OCI-M1 (cell line): ENCODE measurements at regions not wholly inside any gene's neighbourhood (a gene's known extent, or its start where the extent isn't known, plus 50 kb on each side); places are given as distances from the start of the nearest gene placed in this dataset.

Experiments
- DNase-seq: peaks from one replicate; lab custom pipeline; 2025; lab: John Stamatoyannopoulos, UW

DNA sequence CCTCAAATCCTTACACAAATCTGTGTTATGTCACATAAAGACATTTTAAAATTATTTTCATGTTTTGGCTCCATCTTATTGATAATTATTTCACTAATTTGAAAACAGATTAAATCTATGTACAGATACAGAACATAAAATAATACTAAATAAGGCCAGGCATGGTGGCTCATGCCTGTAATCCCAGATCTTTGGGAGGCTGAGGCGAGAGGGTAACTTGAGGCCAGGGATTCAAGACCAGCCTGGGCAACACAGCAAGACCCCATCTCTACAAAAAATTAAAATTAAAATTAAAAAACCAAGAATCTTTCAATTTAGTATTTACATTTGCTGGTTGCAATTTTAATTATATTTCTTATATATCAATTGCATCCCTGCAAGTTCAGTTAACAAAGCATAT is 246.4 kb upstream of the MKLN1 start:
- DNase-seq: no peak

DNA sequence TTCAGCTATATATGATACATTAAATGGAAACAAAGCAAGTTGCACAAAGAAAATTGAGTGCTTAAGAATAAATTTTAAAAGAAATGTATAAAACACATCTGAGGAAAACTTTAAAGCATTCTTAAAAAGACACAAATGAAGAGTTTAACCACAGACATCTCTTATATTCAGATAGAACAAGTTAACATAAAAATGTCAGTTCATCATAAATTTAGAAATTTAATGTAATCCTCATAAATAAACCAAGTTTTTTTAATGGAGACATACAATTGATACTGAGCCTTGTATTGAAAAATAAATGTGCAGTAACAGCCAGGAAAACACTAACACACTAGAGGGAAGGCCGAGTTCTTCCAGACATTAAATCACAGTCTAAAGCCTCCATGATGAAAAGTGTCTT is 243.9 kb upstream of the MKLN1 start:
- DNase-seq: no peak

GRCh38 chr7:131084336-131084735 is 243.3 kb upstream of the MKLN1 start:
- DNase-seq: peak; percentile 4

DNA sequence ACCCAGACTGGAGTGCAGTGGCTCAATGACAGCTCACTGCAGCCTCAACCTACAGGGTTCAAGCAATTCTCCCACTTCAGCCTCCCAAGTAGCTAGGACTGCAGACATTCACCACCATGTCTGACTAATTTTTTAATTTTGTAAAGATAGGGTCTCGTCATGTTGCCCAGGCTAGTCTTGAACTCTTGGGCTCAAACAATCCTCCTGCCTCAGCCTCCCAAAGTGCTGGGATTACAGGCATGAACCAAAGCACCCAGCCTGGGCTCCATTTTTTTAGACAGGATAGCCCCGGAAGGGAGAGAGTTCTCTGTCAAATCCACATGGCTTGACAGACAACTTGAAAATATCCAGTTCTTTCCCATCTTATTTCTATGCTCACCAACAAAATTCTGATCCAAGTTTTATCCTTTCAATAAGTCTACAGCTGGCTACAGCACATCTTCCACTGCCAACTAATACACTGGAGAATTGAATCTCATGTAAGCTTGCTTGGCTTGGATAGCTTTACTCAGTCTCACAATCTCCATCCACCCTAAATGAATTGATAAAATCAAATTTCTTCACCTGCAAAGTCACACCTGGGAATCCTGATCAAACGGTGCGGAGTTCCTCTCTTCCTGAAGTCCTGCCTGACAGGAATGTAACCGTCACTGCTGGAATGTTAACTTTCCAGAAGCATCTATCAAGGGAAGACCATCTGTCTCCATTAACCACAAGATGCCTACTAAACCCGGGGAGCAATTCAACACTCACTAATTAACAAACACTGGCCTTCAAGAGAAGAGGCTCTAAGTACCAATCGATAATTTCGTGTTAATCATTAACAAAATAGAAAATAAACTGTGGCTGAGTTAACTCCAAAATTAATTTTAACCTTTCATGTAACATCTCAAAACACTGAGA is 239.7 kb upstream of the MKLN1 start:
- no peak for DNase-seq

DNA sequence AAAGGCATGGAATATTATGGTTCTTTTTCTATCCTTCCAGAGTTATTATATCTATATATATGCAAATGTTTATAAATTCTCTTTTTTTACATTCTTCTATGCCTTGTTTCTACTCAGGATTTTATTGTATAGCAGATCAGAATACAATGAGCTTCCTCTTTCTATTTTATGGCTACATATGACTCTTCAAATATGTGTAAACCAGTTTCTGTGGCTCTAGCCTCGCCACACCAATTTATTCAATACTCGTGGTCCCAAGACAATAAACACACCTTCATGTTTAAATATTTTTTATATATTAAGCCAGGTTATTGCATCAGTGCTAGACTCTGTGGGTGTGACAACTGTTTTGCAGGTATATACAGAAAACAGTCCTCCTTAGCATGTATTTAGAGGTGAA is 237.5 kb upstream of the MKLN1 start:
- DNase-seq: no peak

DNA sequence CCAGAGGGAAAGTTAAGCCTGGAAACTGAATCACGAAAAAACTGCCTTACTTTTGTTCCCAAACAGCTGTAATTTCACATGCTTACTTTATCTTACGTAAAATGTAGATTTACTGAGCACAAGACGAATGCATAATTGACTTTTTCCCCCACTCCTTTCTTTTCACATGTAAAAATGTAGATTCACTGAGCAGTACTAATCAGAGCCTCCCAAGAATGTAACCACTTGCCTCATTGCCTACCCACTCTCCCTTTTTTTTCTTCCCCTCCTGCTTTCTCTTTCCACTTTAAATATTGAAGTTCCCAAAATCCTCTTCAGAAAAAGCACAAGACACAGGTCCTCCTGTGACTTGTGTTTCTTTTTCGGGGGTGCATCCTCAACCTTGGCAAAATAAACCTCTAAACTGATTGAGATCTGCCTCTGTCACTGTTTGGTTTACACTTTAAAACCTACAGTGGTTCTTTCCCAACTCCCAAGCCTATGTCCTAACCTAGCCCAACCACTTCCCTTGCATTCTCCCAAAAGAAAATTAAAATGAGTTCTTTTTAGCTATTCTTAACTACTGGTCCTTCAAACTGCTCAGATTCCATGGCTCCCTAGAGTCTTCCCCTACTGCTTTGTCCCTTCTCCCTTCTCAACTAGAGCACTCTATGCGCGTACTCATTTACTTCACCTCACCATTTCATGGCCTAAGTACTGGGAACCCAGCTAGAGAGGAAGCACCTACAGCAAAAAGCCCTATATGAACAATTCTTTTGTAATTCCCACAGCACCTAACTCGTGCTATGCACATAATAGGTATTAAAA is 236.6 kb upstream of the MKLN1 start:
- DNase-seq: no peak

GRCh38 chr7:131094685-131095084 is 233.0 kb upstream of the MKLN1 start:
- no peak for DNase-seq

GRCh38 chr7:131095346-131095745 is 232.3 kb upstream of the MKLN1 start:
- no peak for DNase-seq

DNA sequence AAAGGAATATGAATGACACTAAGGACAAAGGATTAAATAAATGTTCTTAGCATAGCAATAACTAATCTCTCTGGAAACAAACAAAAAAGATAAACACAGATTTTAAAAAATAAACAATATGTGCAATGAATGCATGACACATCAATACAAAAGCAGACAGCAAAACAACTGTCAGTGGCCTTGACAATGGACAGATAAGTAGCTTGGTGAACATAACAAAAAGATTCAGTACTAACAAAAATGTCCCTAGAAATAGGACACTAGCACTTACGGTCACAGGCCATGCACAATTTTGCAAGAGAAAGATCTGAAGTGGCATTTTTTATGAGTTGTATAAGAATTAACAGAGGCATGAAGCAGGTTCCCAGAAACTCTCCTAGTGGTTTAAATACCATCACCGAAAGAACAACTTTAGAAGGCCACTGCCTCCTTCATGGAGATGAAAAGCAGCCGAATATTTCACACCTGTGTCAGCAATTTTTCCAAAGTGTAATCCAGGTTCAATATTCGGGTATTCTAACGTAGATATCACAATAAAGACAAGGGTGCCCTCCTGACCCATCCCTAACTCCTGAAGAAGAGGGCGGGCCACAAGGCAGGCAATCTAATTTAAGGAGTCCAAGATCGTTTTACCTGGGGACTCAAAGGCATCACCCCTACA is 231.3 kb upstream of the MKLN1 start:
- no peak for DNase-seq

GRCh38 chr7:131097662-131098376 is 229.9 kb upstream of the MKLN1 start:
- no peak for DNase-seq

GRCh38 chr7:131098527-131098926 is 229.1 kb upstream of the MKLN1 start:
- no peak for DNase-seq

DNA sequence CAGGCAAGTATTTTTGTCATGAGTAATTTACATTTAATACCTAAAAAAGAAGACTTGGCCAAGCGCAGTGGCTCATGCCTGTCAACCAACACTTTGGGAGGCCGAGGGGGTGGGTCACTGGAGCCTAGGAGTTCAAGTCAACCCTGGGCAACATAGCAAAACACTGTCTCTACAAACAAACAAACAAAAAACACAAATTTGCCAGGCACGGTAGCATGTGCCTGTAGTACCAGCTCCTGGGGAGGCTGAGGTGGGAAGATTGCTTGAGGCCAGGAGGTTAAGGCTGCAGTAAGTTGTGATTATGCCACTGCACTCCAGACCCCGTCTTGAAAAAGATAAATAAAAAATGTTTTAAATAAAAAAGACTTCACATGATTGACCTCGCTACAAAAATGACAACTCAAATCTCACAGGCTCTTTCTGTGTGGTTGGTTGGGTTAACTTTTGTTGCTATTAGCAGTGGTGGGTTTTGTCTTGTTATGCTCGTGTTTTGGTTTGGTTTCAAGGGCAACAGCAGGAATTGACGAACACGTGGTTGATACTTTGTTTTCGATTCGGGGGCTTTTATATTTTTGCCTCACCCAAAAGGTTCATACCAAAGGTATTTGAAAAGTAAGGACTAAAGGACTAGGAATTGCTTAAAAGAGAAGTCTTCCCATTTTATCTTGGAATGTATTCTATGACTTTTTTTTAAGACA is 227.2 kb upstream of the MKLN1 start:
- no peak for DNase-seq

DNA sequence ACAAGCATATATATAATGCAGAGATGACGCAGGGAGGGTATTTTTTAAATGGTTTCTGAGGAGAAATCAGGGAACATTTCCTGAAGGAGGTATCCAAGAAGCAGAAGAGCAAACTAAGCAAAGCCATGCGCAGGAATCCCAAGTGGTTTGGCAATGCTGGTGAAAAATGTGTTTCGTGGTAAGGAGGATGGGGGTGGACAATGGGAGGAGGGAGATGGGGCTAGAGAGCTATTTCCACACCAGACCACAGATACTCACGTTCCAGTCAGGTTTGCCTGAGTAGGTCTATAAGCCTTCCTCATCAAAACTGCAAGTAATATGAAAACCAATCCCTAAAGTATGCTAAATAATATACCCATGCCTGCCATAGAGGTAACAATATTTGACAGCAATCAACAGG is 223.7 kb upstream of the MKLN1 start:
- DNase-seq: no peak

DNA sequence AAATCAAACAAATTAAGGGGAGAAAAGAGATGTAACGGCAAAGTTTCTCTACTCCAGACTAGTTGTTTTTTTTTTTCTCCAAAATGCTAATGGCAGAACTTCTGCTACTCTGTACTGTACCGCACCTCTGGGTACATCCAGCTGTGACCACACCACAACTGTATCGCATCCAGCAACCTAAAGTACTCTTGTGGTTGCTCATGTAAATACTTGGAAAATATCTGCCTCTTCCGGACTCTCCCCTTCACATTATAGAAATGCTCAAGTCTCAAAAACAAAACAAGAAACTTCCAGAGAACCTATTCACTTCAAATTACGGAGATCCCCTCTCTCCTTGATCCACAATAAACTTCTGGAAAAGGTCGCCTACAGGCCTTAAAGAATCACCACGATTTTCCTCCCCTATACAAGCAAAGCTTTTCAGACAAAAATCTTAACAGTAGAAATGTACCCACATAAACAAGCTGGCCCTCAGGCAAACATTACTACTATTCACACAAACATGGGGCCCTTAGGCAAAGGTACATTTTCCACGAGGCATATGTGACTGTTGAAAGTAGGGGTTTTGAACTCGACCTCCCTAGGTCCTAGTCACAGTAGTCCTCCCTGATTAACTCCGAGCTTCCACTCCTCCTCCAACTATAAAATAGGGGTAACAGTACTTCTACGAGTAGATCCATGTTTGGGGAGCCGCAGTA is 222.9 kb upstream of the MKLN1 start:
- DNase-seq: peak; percentile 19

GRCh38 chr7:131105294-131105798 is 222.3 kb upstream of the MKLN1 start:
- no peak for DNase-seq

DNA sequence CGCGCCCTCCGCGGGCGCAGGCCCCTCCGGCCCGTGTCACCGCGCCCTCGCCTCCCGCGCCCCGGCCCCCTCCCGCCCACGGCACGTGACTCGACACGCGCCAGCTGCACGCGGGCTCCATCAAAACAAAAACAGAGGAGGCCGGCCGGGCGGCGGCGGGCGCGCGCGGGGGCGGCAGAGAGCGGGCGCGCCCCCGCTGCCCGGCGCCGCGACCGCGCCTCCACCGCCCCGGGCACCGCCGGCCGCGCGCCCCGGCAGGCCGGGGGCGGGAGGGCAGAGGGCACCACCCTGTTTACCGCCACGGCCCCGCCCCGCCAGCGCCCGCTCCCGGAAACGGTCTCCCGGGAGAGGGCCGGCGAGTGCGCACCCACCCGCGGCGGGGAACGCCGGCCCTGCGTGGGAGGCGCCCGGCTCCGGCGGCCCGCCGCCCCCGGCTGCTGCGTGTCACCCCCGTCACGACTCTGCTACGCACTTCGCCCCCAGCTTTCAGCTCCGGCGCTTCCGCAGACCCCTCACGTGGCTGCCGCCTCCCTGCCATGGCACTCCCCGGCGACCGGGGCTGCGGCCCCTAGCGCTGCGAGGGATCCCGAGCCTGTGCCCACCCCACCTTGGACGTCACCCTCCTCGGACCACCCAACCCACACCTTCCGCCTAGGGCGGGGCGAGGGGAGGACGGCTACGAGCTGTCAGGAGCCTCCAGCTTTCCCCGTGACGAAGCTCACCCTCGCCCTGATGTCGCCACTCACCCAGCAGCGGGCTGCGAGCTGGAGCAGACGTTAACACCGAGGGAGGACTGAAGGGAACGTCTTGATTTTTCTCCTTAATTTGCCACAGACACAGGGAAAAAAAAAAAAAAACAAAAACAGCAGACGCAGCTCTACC is 221.6 kb upstream of the MKLN1 start:
- DNase-seq: peak; percentile 61

DNA sequence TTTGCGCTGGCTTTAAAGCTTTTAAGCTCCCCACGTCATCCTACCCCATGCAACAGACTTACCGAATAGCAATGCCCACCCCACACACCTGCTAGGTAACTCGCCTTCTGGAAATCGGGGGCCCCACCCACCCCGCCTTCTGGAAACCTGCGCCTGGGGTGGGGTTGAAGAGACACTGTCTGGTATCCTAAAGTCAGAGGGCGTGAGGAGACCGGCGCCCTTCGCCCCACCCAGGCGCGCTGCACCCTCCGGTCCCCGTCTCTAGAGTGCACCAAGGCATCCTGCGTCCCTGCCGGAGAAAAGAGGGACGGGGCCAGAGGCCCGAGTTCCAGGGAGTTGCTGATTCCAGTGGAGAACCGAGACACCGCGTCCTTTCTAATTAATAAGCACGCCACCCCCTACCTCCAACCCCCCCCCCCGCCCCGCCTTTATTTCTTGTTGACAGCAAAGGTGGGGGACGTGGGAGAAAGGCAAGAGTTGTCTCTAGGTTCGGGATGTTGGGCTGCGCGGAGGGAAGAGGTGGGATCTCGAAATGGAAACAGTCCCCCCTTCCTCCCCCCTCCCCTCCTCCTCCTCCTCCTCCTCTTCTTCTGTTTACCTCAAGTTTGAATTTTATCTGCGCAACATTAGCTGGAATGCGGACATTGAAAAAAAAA is 220.9 kb upstream of the MKLN1 start:
- DNase-seq: peak; percentile 41

- peak; percentile 74 for DNase-seq
Observed at GRCh38 chr7:131107337-131108211, 220.1 kb upstream of the MKLN1 start.
